DOHH2 (cell line): ENCODE measurements at regions not wholly inside any gene's neighbourhood (a gene's known extent, or its start where the extent isn't known, plus 50 kb on each side); places are given as distances from the start of the nearest gene placed in this dataset.

Experiments
- H3F3A ChIP-seq: fragments of 200-600 bp; sonication (generic), shearing (Covaris generic); 2 replicates; pipeline ENCODE4 v1.6.0; 2016; ENCODE audit warnings: antibody characterized with exemption, mild to moderate bottlenecking; ENCODE audit not compliant: control insufficient read depth, insufficient read depth
- H3K27ac ChIP-seq: fragments of 200-600 bp; sonication (generic); 2 replicates; pipeline ENCODE4 v1.5.1; 2014; ENCODE audit warnings: low read depth, mild to moderate bottlenecking, low read length, moderate library complexity
- H3K27me3 ChIP-seq: fragments of 200-600 bp; sonication (generic); 2 replicates; pipeline ENCODE4 v1.6.1; 2014; ENCODE audit warnings: mild to moderate bottlenecking, low read length, mixed read lengths; ENCODE audit not compliant: control insufficient read depth
- H3K36me3 ChIP-seq: fragments of 200-600 bp; sonication (generic); 2 replicates; pipeline ENCODE4 v1.6.1; 2014; ENCODE audit warnings: mild to moderate bottlenecking, low read length, moderate library complexity, mixed read lengths; ENCODE audit not compliant: control insufficient read depth
- H3K4me1 ChIP-seq: fragments of 200-600 bp; sonication (generic); 2 replicates; pipeline ENCODE4 v1.6.1; 2014; ENCODE audit warnings: mild to moderate bottlenecking, low read length, mixed read lengths; ENCODE audit not compliant: control insufficient read depth
- H3K4me2 ChIP-seq: fragments of 200-600 bp; sonication (generic); 2 replicates; pipeline ENCODE4 v1.6.0; 2014; ENCODE audit warnings: mild to moderate bottlenecking, low read length, moderate library complexity
- H3K4me3 ChIP-seq: fragments of 200-600 bp; sonication (generic); 2 replicates; pipeline ENCODE4 v1.5.1; 2014; ENCODE audit warnings: mild to moderate bottlenecking, low read length, mixed read lengths
- H3K79me2 ChIP-seq: fragments of 200-600 bp; sonication (generic); 2 replicates; pipeline ENCODE4 v1.6.1; 2014; ENCODE audit warnings: mild to moderate bottlenecking, low read length, mixed read lengths; ENCODE audit not compliant: control insufficient read depth
- H3K9me2 ChIP-seq: fragments of 200-600 bp; sonication (generic); replicated peaks from 2 replicates; pipeline ENCODE4 v1.6.1; 2014; ENCODE audit warnings: mild to moderate bottlenecking, low read length, mixed read lengths; ENCODE audit not compliant: control insufficient read depth
- H3K9me3 ChIP-seq: fragments of 200-600 bp; sonication (generic); 2 replicates; pipeline ENCODE4 v1.6.1; 2014; ENCODE audit warnings: antibody characterized with exemption, low read length, mixed read lengths; ENCODE audit not compliant: control insufficient read depth, insufficient read depth
- H4K20me1 ChIP-seq: fragments of 200-600 bp; sonication (generic); 2 replicates; pipeline ENCODE4 v1.6.0; 2014; ENCODE audit warnings: low read depth, mild to moderate bottlenecking, antibody characterized with exemption, low read length, moderate library complexity; ENCODE audit not compliant: control insufficient read depth, insufficient read depth
- CTCF ChIP-seq: fragments of 200-600 bp; sonication (generic); IDR thresholded peaks from one replicate; pipeline ENCODE4 v1.5.1; 2014; ENCODE audit warnings: antibody characterized with exemption, mild to moderate bottlenecking, low read depth, low read length; ENCODE audit not compliant: poor library complexity, severe bottlenecking
- EZH2phosphoT487 ChIP-seq: fragments of 200-600 bp; sonication (generic); IDR thresholded peaks from 2 replicates; pipeline ENCODE4 v1.6.1; 2017; ENCODE audit warnings: borderline replicate concordance, mild to moderate bottlenecking, antibody characterized with exemption, low read length, moderate library complexity, mixed read lengths

DNA sequence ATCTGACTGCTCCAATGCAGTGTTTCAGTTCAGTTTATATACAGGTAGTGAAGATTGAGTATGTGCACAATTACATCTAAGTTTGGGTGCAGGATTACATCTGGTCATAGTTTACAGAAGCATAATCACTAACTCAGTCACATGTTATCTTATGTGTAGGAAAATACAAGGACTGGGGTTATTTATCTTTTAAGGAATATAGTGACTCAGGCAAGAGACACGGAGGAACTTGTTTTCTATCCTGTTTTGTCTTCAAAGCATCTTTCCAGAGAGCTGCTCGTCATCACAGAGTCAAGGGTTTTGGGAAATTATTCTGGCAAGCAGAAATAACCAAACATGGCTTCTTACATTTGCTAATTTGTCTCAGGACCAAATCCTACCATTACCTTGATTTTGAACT is 1371.5 kb upstream of the TMEFF2 start:
- no peak for TF ChIP-seq EZH2phosphoT487
- no peak for TF ChIP-seq CTCF
- no peak overlapping the region for H3K4me3 ChIP-seq
- H3K79me2 ChIP-seq, result no peaks in the 10 kb centered on the region
- H3K4me2 ChIP-seq, result no peak overlapping the region
- no peaks in the 10 kb centered on the region for H4K20me1 ChIP-seq
- H3K4me1 ChIP-seq, result no peaks in the 10 kb centered on the region
- no peaks in the 10 kb centered on the region for H3K27me3 ChIP-seq
- no peaks in the 10 kb centered on the region for H3K36me3 ChIP-seq
- H3F3A ChIP-seq, result no peaks in the 10 kb centered on the region
- H3K9me2 ChIP-seq, result no peaks in the 10 kb centered on the region
- no peak overlapping the region for H3K27ac ChIP-seq
- H3K9me3 ChIP-seq, result no peaks in the 10 kb centered on the region

DNA sequence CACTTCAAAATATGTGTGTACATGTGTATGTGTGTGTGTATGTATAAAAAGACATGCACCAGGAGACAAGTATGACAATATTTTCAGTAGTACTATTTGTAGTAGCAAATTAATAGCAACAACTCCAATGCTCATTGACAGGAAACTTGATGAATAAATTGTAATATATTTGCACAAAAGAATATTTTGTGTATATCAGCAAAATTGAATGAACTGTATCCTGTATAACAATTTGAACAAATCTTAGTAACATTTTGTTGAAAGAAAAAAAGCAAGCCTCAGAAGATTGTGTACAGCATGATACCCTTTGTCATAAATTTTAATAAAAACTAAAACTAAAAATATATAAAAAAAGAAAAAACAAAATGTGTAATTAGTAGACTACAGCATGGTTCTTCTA is 1367.3 kb upstream of the TMEFF2 start:
- H3K27ac ChIP-seq, result no peak overlapping the region
- no peaks in the 10 kb centered on the region for H3K36me3 ChIP-seq
- H3K4me2 ChIP-seq, result no peak overlapping the region
- no peaks in the 10 kb centered on the region for H3F3A ChIP-seq
- TF ChIP-seq EZH2phosphoT487 (no peak), CTCF (no peak)
- H3K79me2 ChIP-seq, result no peaks in the 10 kb centered on the region
- H4K20me1 ChIP-seq, result no peaks in the 10 kb centered on the region
- H3K9me2 ChIP-seq, result no peaks in the 10 kb centered on the region
- H3K27me3 ChIP-seq, result no peaks in the 10 kb centered on the region
- H3K4me3 ChIP-seq, result no peak overlapping the region
- no peaks in the 10 kb centered on the region for H3K9me3 ChIP-seq
- no peaks in the 10 kb centered on the region for H3K4me1 ChIP-seq

GRCh38 chr2:193561054-193561453 is 1366.3 kb upstream of the TMEFF2 start:
- Histone ChIP-seq H3K9me2 (no peaks in the 10 kb centered on the region), H3K4me3 (no peak overlapping the region)
- TF ChIP-seq CTCF, result no peak
- no peak for TF ChIP-seq EZH2phosphoT487

More at GRCh38 chr2:193561054-193561453, 1366.3 kb upstream of the TMEFF2 start:
- Histone ChIP-seq H3K4me1 (no peaks in the 10 kb centered on the region), H3K36me3 (no peaks in the 10 kb centered on the region), H4K20me1 (no peaks in the 10 kb centered on the region), H3K4me2 (no peak overlapping the region), H3K9me3 (no peaks in the 10 kb centered on the region), H3K79me2 (no peaks in the 10 kb centered on the region), H3K27me3 (no peaks in the 10 kb centered on the region), H3F3A (no peaks in the 10 kb centered on the region), H3K27ac (no peak overlapping the region)
